HEK293 (cell line): ENCODE measurements at regions not wholly inside any gene's neighbourhood (a gene's known extent, or its start where the extent isn't known, plus 50 kb on each side); places are given as distances from the start of the nearest gene placed in this dataset.
"Not testable (repeated sequence)": the region's sequence is repeated elsewhere in the genome, so short reads cannot be mapped to it uniquely, and the experiment has no call there.

Experiments
- ATF2 ChIP-seq: fragments of 450-650 bp; formaldehyde crosslinking; IDR thresholded peaks from 2 replicates; pipeline ENCODE4 v1.5.1; 2016; ENCODE audit warnings: missing biosample characterization, missing genetic modification characterization, low read depth
- BCL11A ChIP-seq: fragments of 450-650 bp; formaldehyde crosslinking; IDR thresholded peaks from 2 replicates; pipeline ENCODE4 v1.5.1; 2016; ENCODE audit warnings: low read depth, missing biosample characterization, missing genetic modification characterization
- CTCF ChIP-seq: fragments of 450-650 bp; formaldehyde crosslinking; IDR thresholded peaks from 2 replicates; pipeline ENCODE4 v1.5.1; 2016; ENCODE audit warnings: missing biosample characterization, missing genetic modification characterization
- HIC1 ChIP-seq: fragments of 450-650 bp; formaldehyde crosslinking; IDR thresholded peaks from 2 replicates; pipeline ENCODE4 v1.5.1; 2016; ENCODE audit warnings: missing biosample characterization, missing genetic modification characterization
- KLF8 ChIP-seq: fragments of 450-650 bp; formaldehyde crosslinking; IDR thresholded peaks from 2 replicates; pipeline ENCODE4 v1.5.1; 2016; ENCODE audit warnings: missing biosample characterization, missing genetic modification characterization
- YY1 ChIP-seq: fragments of 450-650 bp; formaldehyde crosslinking; IDR thresholded peaks from 2 replicates; pipeline ENCODE4 v1.5.1; 2018; ENCODE audit warnings: missing biosample characterization, missing genetic modification characterization
- ZBTB1 ChIP-seq: fragments of 450-650 bp; formaldehyde crosslinking; IDR thresholded peaks from 2 replicates; pipeline ENCODE4 v1.5.1; 2016; ENCODE audit warnings: missing biosample characterization, missing genetic modification characterization
- ZNF132 ChIP-seq: fragments of 450-650 bp; formaldehyde crosslinking; IDR thresholded peaks from 2 replicates; pipeline ENCODE4 v1.5.1; 2017; ENCODE audit warnings: missing biosample characterization, missing genetic modification characterization, borderline replicate concordance
- ZNF146 ChIP-seq: fragments of 450-650 bp; formaldehyde crosslinking; IDR thresholded peaks from 2 replicates; pipeline ENCODE4 v1.5.1; 2016; ENCODE audit warnings: missing biosample characterization, missing genetic modification characterization
- ZNF202 ChIP-seq: fragments of 450-650 bp; formaldehyde crosslinking; IDR thresholded peaks from 2 replicates; pipeline ENCODE4 v1.5.1; 2016; ENCODE audit warnings: missing biosample characterization, missing genetic modification characterization, borderline replicate concordance
- ZNF239 ChIP-seq: fragments of 450-650 bp; formaldehyde crosslinking; IDR thresholded peaks from 2 replicates; pipeline ENCODE4 v1.5.1; 2016; ENCODE audit warnings: missing biosample characterization, missing genetic modification characterization
- ZNF416 ChIP-seq: fragments of 450-650 bp; formaldehyde crosslinking; IDR thresholded peaks from 2 replicates; pipeline ENCODE4 v1.5.1; 2016; ENCODE audit warnings: missing biosample characterization, missing genetic modification characterization
- ZNF555 ChIP-seq: fragments of 450-650 bp; formaldehyde crosslinking; conservative IDR thresholded peaks from 2 replicates; pipeline ENCODE4 v1.5.1; 2017; ENCODE audit warnings: missing biosample characterization, mild to moderate bottlenecking, missing genetic modification characterization, inconsistent platforms

GRCh38 chr16:32121273-32121900 lies 131.7 kb upstream of the TP53TG3D start:
- TF ChIP-seq BCL11A (tag by site-specific recombination); HIC1 (tag by site-specific recombination); ZNF555 (tag by site-specific recombination); ZNF132 (tag by site-specific recombination); CTCF (tag by site-specific recombination); ZNF416 (tag by site-specific recombination); YY1 (tag by site-specific recombination); ZNF239 (tag by site-specific recombination); KLF8 (tag by site-specific recombination); ZBTB1 (tag by site-specific recombination); ZNF202; ZNF146 (tag by site-specific recombination): not testable (repeated sequence)
- peak; percentile 12; the same call in 1 of the 2 replicates for TF ChIP-seq ATF2
